Skin of body (tissue), 1 donor: ENCODE measurements at regions not wholly inside any gene's neighbourhood (a gene's known extent, or its start where the extent isn't known, plus 50 kb on each side); places are given as distances from the start of the nearest gene placed in this dataset.
"Not testable (repeated sequence)": the region's sequence is repeated elsewhere in the genome, so short reads cannot be mapped to it uniquely, and the experiment has no call there.

Source experiments
- DNase-seq: peaks from one replicate; lab custom pipeline; 2025; lab: John Stamatoyannopoulos, UW

DNA sequence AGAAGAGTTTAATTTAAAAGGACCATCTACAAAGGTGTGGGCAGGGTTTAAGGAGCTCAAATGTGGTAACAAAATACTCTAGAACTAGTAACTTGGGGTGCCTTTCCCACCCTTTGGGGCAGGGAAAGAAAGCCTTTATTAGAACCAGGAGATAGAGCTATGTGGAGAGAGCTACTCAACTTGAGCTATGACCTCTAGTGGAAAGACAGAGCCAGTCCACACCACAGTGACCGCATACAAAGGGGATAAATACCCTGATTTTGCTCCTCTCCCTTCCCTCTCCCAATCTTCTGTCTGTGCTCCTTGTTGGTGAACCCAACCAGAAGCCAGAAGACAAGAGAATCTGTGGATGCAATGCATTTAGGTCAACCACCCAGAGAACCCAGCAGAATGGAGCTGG is 54.4 kb upstream of the JAK1 start:
- no peak for DNase-seq

DNA sequence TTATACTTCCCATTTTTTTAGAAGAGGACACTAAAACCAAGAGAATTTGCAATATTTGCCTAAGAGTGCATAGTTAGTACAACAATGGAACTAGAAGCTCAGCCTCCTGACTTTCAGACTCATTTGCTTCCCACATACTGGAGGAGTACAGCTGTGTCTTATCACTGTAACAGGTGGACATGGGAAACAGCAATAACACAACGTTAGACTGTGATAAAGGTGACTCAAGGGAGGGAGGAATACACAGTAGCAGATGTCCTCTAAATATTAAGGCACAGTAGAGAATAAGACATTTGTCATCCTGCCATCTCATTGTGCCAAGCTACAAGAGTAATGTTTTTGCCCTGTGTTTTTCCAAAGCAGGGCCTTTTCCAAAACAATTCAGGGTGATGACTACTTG is 55.4 kb upstream of the JAK1 start:
- DNase-seq: no peak

DNA sequence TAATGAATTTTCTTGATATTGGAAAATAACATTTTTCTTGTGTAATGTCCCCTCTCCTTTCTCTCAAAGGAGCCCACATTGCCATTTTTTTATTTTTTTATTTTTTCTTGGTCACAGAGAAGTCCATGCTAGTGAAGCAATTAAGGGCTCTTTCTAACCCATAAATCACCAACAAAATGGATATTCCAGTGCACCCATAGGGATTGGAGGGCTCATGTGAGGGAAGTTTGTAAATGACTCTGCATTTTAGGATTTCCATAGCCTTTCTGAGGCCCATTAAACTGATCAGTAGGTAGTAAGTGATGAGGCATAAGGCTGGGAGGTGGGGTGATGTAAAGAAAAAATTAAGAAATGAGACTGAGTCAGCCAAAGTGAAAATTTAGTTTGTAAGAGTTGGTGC is 55.9 kb upstream of the JAK1 start:
- no peak for DNase-seq

DNA sequence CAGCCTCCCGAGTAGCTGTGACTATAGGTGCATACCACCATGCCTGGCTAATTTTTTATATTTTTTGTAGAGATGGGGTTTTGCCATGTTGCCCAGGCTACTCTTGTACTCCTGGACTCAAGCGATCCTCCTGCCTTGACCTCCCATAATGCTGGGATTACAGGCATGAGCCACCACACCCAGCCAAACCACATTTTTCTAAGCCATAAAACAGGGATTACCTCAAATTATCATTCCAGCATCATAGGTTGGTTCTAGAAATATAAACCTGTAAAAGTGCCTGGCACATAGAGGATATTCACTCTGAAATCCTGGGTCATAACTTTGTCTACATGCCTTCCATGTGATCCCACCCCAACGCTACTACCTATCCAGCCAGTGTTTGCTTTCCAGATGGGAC is 59.4 kb upstream of the JAK1 start:
- DNase-seq: no peak

DNA sequence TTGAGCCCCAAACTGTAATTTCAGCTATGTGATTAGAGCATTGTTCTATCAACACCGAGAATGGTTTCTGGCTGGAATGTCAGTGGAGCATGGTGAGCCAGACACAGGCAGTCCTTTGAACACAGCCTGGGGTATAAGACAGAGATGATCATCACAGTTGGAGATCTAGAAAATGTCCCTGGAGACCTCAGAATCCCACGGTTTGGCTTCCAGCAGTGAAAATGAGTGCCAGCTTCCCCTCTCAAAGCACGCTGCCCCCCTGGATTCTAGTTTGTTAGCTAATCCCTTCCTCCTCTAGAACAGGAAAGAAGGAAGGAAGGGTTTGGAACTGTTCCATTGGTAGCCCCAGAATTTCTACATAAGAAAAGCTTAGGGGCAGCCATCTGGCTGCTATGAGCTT is 59.9 kb upstream of the JAK1 start:
- no peak for DNase-seq

DNA sequence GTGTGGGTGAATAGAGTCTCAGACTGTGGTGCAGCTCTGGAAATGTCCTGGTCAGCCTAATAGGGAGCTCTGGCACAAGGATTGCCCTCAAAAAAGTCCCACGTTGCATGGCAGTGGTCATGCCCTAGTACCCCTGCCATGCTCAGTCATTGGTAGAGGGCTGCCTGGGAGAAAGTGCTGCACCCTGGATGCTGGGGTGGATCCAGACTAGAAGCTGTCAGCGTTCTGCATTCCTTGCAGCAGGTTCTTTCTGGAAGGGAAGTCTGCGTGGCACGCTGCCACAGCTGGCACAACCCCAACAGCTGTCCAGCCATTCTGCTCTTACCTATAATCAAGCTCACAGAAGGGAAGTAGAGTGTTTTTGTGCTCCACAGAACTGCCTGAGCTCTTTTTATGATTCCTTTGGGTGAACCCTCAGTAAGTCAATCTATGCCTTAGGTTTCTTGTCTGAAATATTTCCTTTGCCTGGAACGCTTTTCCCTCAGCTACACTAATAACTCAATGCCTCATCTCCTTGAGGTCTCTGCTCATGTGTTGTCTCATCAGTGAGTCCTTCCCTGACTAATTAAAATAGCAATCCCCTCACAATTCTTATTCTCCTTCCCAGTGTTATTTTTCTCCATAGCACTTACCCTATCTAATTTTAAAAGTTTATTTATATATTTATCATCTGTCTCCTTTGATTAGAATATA is 61.5 kb upstream of the JAK1 start:
- no peak for DNase-seq

DNA sequence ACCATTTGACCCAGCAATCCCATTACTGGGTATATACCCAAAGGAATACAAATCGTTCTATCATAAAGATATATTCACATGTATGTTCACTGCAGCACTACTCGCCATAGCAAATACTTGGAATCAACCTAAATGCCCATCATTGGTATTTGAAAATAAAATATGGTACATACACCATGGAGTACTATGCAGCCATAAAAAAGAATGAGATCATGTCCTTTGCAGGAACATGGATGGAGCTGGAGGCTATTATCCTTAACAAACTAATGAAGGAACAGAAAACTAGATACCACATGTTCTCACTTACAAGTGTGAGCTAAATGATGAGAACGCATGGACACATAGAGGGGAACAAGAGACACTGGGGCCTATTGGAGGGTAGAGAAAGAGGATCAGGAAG is 63.1 kb upstream of the JAK1 start:
- not testable (repeated sequence) for DNase-seq

DNA sequence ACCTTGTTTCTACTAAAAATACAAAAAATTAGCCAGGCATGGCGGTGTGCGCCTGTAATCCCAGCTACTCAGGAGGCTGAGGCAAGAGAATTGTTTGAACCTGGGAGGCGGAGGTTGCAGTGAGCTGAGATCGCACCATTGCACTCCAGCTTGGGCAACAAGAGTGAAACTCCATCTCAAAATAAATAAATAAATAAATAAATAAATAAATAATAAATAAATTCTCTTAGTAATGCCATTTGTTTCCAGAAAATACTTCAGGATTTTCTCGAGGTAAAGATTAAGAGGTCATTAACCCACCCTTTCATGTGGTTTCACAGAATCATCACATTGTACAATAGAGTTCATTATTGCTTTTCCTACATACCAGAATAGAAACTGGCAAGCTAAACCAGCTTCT is 68.5 kb upstream of the JAK1 start:
- not testable (repeated sequence) for DNase-seq

DNA sequence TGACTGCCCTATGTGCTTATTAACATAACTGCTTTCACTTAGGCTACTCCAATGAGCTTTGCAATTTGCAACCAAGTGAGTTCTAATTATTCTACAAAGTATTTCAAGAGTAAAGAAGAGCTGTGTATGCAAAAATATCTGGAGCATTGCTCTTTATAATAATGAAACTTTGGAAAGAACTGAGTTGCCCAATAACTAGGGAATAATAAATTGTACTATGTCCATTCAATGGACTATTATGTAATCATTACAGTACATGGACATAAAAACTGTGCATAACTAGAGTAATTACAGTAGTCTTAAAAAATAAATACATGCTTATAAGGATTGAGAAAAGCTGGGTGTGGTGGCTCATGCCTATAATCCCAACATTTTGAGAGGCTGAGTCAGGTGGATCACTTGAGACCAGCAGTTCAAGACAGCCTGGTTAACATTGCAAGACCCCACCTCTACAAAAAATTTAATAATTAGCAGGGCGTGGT is 70.3 kb upstream of the JAK1 start:
- no peak for DNase-seq

DNA sequence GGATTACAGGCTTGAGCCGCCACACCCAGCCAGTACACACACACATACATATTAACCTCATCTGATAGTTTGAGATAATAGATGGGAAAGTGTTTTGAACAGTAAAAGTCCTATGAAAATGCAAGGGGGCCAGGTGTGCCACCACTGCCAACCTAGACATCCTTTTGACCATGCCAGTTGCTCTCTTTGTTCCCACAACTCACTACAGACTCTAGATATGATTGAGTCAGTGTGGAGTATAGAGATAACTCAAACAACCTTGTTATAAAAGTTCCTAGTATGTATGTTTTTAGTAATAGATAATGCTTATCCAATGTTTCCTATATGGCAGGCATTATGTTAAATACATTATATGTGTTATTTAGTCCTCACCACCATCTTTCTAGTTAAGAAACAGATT is 72.7 kb upstream of the JAK1 start:
- no peak for DNase-seq

DNA sequence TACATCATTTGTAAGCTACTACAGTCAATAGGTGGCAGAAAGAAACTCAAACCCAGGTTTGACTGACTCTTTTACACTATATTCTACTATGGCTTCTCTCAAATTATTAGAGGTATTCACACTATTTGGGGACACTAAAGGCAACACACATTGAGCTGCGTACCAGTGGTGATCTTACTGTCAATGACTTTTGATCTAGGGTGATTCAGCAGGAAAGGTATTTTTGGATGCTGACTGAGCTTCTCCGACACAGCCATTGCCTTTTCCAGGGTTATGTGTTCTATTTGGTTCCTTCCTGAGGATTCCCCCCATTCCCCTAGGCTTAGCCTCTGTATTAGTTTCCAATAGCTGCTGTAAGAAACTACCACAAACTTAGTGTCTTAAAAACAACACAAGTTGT is 73.2 kb upstream of the JAK1 start:
- DNase-seq: no peak

DNA sequence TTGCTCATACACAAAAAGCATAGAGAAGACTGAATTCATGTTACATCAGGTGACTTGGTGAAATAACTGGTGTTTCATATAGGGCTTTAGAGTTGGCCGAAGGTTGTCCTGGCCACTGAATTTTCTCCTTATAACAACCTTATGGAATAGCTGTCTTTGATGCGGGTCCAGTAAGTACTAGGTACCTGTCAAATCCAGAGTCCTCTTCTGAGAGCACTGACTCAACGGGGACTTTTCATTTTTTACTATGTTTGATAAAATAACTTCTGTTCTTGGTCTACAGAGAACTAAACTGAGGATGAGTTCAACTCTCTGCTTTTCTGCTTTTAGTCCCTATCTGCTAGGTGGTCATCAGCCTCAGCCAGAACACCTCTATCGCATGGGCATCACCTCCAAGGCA is 76.1 kb upstream of the JAK1 start:
- no peak for DNase-seq

DNA sequence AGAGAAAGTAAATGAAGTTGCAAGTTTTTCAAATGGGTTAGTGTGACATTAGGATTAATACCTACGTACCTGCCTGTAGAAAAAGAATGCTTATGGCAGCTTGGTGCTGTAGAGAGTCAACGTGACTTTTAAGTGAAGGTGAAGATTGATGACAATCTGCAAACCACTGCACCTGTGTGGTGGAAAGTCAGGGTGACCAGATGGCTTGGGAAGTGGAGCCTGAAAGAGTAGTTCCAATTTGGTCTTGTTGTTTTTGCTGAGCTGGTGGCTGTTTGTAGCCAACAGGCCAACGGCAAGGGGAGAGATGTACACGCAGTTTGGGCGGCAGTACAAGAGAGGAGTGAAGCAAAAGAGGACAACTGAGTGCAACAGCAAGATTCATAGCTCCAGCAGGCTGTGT is 78.1 kb upstream of the JAK1 start:
- no peak for DNase-seq

DNA sequence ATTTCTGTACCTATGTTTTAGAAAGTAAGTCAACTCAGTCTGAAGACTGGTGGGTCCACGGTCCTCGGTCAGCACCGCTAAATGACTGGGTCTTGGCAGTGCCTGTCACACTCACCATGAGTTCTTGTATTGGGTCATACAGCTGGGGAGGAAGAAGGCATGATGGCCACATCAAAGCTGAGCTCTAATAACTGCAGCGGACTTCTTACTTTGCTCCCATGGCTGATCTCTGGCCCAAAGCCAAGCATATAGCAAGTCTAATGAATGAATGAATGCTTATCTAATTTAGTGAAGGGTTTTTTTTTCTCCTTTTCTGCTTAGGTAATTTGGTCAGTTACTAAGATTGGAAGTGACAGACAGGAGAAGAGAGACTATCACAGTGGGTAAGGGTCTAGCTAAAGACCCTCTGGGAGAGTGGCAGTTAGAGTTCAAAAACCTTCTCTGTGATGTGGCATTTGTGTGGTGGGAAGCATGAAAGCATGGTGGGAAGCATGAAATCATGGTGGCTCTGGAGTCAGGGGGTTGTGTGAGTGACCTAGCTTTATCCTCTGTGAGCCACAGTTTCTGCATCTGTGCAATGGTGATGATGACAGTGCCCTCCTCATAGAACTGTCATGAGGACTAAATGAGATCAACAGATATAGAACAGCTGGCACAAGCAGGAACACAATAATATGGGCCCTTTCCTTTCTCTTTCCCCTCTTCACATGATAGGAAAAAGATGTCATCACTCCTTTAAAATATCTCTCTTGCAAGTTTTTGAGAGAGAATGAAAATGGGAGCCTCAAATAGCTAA is 78.9 kb upstream of the JAK1 start:
- no peak for DNase-seq

DNA sequence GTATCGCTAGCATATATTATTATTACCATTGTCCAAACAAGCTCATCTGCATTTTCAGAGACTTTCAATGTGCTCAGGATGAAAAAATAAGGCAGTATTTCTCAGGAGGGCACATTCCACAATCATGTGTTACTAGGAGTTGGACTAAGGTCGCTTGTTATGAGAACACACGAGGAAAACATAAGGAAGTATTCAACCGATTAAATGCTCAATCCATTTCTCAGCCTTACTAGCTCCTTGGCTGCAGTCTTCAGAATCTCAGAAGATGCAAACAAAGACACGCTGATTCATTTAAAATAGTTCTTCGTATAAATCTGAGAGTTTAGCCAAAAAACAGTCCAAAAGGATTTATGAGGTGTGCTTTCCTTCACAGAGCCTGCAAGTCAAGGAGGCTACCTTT is 82.0 kb upstream of the JAK1 start:
- DNase-seq: peak; percentile 67

DNA sequence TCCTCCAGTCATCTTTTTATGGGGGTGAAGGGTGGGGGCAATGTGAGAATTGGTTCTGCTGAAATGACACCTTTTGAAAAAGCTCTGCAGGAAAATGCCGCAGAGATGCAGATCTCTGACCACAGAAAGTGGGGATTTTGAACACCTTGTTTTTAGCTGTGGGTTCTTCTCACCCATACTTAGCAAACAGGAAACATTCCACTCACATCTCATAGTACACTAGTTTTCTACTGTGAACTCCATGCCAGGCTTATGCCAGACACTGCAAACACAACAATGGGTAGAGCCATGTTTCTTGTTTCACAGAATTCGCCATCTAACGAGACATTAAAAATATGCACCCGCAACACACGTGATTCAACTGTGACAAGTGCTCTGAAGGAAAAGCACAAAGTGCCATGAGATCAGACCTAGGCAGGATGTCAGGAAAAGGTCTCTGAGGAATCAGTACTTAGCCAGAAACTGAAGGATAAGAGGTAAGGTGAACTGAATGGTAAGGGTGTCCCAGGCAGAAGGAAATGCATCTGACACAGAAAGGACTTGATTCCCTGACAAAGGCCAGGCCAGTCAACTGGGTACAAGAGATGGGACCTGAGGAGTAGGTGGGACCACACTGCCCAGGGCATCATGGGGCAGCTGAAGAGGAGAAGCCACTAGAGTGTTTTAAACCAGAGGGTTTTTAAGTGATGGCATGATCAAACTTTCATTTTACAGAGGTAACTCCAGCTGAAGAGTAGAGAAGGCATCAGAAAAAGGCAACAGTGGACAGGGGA is 83.8 kb upstream of the JAK1 start:
- no peak for DNase-seq

DNA sequence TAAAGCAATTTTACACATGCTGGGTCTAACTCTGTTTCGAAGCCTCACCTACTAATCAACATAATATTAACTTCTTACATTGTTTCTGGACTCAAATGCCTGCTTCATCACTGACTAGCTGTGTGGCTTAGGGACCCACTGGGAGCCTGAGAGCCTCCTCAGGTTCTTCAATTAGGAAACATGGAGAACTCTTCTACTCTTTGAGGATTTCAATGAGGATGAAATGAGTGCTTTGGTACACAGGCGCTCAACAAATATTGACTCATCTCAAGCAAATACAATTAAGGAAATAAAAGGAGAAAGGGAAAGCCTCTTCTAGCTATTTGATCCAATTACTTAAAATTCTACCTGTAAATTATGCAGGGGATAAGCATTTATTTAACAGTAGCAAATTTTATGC is 84.4 kb upstream of the JAK1 start:
- no peak for DNase-seq

DNA sequence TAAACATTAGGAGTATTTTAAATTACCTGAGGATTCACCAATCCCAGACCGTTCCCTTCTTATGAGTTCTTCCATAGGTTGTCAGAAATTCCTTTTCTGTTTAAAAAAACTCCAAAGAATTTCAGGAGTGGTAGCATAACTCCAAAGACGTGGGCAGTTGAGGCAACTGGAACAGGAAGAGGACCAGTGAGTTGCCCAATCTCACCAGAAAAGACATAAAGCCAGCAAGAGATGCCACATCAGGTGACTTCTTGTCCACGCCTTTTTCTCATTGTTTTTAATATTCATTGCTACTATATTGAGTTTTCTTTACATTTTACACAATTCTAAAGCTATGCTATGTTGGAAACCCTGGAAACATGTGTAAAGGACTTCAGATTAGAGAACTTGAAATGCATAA is 88.1 kb upstream of the JAK1 start:
- no peak for DNase-seq

DNA sequence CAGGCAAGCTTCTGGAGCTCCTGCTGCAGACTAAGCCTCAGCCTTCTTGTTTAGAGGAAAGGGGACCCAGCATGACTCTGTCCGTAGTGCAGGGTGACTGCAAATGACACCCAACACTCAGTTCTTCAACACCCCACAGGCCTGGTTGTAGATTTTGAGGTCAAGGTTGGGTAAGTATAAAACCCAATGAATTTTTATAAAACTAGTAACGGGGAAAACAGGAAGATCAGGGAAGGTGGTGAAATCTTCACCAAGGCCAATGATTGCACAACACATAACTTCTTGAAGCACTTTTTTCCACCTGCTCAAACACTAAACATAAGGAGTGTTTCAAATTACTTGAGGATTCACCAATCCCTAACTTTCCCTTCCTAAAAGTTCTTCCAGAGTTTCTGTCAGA is 89.4 kb upstream of the JAK1 start:
- DNase-seq: no peak

DNA sequence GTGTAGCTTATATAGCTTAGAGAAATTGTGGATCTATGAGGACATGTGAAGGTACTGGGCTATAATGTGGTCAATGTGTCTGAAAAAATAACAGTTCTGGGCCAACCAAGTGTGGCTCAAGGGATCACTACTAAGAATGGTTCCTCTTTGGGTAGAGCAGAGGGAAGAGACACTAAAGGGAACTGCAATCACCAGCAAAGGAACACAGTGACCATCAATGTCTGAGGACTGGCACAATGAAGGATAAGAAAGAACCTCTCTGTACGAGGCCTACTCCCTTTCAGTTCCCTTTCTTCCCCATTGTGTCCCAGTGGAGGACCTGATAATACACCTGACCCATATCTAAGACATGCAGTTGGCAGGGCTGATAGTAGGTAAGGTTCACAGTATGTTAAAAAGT is 89.9 kb upstream of the JAK1 start:
- DNase-seq: no peak

DNA sequence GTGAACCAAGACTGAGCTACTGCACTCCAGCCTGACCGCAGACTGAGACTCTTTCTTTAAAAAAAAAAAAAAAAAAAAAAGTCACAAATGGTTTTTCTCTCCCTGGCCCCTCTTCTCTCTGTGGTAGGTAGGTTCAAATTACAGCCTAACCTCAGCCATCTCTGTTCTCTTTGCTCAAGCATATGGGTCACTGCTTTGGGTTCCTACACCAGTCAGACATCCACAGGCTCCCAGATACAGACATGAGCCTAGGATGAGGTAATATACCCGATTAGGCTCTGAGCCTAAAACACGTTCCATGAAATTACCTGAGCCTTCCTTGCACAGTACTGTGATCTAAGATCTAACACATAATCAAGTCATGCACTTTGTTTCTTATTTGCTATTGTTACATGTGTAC is 90.5 kb upstream of the JAK1 start:
- no peak for DNase-seq

DNA sequence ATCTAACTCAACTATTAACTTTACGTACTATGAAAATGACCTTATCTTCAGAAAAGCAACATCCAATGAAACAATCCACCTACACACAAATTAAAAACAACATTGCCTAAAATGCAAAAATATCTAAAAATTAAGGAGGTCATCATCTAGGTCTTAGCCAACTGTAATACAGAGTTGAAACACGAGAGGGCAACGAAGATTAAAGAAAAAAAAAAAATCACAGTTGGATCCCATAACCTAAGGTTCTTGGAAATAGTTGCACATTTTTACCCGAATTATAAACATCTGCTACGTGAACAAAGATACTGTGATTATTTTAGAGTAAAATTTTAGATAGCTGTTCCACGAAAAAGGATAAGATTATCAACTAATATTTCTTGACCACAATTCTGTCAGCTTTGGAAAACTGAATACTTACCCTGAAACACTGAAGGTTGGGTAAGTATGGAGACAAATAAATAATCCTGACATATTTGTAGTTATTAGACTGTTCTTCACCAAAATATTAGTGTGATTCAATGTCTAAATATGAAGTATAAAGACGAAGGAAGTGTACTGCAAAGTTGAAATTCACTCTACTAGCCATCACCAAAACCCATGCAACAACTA is 88.0 kb upstream of the AK4 start:
- peak; percentile 57 for DNase-seq
